HG03575 (cell line): ENCODE measurements at regions not wholly inside any gene's neighbourhood (a gene's known extent, or its start where the extent isn't known, plus 50 kb on each side); places are given as distances from the start of the nearest gene placed in this dataset.

Experiments used
- ATAC-seq: cut with Tn5 transposase; IDR thresholded peaks from one replicate; pipeline ENCODE4 v1.9.1; 2021; ENCODE audit not compliant: unreplicated experiment, insufficient number of reproducible peaks, low FRiP score; ENCODE audit errors: extremely low read depth

DNA sequence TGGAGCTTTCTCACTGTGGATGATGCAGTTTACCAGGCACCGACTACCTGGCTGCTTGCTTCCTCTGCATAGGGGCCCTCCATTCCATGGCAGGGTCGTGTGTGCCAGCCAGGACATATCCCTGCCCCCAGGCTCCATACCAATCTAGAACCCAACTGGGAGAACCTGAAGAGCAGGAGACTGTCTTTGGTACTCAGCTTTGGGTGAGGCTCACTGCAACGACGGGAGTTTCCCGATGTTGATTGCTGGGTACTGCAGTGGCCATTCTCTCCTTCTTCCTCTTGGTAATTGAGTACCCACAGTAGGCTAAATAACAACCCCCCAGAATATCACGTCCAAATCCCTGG lies 133.3 kb upstream of the SERTAD2 start:
- ATAC-seq, result no peak

- no peak for ATAC-seq
These were observed 134.0 kb upstream of the SERTAD2 start for GRCh38 chr2:64787698-64788097.

GRCh38 chr2:64789466-64790320 lies 136.0 kb upstream of the SERTAD2 start:
- ATAC-seq, result no peak

- no peak for ATAC-seq
These were observed 138.6 kb upstream of the SERTAD2 start for GRCh38 chr2:64792300-64792699.

DNA sequence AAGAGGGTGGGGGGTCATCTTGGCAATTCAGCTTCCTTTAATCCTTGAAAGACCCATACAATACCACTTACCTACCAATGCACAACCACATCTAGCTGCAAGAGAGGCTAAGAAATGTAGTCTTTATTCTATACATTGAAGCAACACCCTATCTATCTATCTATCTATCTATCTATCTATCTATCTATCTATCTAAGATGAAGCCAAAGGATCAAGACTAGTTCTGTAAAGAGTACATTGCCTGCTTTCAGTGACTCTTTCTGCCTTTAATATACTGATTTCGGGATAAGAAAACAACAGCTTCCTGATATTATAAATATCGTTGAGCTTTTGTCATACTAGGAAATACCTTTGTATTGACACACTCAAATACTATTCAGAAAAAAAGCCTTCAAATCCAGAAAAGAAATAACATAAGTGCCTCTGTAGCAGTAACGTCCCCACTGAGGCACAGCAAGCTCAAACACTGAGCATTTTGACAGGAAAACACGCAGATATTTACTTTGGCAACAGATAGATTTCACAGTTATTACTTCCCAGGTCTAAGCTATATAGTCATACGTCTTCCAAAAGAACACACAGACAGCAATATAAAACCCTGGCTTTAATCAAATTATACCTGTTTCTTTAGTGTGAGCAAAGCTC lies 139.4 kb upstream of the SERTAD2 start:
- ATAC-seq, result no peak

- no peak for ATAC-seq
These were observed 140.0 kb upstream of the SERTAD2 start for GRCh38 chr2:64793701-64794100.

- no peak for ATAC-seq
These were observed 140.8 kb upstream of the SERTAD2 start for GRCh38 chr2:64794426-64794995.

DNA sequence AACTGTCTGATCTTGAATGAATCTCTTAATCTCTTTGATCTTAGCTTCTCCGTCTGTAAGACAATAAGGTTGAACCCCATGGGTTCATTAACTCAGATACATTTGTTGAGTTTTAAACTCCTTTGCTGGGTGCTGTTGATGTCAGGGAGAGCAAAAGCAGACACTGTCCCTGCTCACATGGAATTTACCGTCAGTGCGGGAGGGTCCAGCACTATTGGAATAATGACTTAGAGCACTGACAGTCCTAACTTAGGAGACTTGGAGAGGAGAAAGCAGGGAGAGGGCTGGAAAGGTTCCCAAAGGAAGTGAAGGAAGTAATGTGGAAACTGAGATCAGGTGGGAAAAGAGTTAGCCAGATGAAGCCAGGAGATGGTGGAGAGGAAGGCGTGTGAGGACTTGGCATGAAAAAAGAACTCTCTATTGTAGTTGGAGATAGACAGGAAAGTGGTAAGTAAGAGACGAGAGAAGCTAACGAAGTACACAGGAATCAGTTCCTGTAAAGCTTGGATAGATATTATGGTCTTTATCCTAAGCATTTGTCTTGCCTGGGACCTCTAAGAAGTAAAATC lies 141.4 kb upstream of the SERTAD2 start:
- no peak for ATAC-seq

DNA sequence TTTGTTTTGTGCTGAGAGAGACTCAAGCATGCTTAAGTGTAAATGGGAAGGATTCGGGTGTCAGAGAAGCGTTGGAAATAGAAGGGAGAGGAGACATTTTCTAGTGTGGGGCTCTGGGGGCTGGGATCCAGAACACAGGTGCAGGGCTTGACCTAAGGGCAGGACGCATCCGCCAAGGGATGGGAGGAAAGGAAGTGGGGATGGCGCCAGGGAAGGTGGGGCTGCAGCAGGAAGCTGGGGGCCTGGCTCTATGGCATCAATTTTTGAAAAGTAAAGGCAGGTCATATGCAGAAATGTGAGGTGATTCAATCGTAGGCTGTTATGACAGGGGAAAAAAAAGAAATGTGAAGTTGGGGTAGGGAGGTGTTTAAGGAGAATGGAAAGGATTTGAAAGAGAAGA lies 143.2 kb upstream of the SERTAD2 start:
- no peak for ATAC-seq

GRCh38 chr2:64797881-64798575 lies 144.3 kb upstream of the SERTAD2 start:
- no peak for ATAC-seq

DNA sequence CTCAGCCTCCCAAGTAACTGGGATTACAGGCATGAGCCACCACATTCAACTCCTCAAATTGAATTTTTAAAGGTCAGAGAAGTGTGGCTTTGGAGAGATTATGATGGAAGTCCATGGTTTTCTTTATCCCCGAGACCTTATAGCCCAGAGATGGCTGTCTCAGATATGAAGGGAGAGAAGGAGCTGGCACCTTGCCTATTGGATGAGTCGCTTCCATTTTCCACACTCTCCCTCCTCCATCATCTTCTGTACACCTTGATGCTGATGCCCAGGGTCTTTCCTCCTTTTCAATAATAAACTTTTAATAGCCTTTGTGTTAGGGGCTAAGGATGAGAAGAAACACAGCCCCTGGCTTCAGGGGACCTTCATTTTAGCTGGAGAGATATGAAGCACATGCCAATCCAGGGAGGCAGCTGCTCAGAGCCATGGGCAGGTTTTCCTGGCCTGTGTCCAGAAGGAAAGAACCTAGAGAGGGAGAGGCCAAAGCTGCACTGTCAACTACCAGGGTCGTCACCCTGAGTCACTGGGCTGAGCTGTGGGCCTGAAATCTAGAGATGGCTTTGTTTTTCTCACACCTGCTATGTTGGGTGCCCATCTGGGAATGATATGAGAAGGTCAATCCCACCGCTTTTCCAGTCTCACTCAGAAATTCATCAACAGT lies 146.0 kb upstream of the SERTAD2 start:
- no peak for ATAC-seq

DNA sequence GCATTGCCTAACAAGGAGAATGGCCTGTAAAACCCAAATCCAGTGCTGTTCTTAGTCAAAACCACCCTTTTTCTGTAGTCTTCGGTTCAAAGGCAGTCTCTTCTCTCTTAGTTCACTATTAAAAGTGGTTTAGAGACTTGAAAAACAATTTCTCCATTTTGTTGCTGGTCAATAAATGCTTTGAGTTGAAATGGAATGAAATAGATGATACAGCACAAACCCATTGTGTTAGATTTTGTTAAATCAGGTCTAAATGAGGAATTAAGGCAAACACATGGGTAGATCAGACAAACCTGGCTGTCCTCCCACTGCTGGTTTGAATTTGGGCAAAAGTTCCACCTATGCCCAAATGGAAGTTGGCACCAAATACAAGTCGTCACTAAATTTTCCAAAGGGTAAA lies 150.1 kb upstream of the SERTAD2 start:
- ATAC-seq, result no peak

DNA sequence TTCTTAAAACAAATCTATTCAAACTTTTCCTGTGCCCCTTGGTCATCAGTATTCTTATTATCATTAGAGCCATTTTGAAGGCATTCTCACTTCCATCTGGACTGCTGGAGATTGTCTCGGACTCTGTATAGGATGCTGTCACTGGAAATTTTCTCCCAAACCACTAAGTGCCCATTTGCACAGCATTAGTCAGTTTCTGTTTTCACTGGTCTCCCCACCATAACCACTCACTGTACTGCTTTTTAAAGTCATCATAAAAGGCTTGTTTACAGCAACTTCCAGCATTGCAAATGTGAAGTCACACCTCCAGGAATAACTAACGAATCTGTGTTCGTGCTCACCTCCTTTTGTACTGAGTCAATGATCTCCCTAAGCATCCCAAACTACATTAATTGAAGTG lies 150.9 kb upstream of the SERTAD2 start:
- ATAC-seq, result no peak

GRCh38 chr2:64807417-64807816 lies 153.7 kb upstream of the SERTAD2 start:
- ATAC-seq, result no peak

DNA sequence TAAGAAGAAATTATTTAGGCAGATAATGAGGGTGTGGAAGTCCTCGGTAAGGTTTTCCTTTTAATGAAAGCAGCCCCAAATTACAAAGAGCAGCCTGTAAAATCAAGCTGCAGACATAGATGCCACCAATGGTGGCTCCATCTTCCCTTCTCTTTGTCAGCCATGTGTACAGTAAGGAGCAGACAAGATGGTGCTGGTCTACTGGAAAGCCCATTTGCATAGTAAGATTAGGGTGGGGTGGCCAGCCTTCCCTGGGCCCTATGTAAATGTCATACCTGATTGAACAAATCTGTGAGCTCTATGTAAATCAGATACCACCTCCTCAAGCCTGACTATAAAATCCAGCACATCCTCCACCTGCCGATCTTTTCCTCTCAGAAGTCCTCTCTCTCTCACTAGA lies 154.4 kb upstream of the SERTAD2 start:
- ATAC-seq, result no peak

DNA sequence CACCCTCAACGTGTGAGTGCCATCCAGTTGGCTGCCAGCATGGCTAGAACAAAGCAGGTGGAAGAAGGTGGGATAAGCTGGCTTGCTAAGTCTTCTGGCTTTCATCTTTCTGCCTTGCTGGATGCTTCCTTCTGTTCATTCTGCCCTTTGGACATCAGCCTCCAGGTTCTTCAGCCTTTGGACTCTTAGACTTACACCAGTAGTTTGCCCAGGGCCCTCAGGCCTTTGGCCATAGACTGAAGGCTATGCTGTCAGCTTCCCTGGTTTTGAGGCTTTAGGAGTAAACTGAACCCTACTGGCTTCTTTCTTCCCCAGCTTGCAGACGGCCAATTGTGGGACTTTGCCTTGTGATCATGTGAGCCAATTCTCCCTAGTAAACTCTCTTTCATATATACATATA lies 155.0 kb upstream of the SERTAD2 start:
- no peak for ATAC-seq

- ATAC-seq, result no peak
These were observed 155.5 kb upstream of the SERTAD2 start for GRCh38 chr2:64809216-64809615.

DNA sequence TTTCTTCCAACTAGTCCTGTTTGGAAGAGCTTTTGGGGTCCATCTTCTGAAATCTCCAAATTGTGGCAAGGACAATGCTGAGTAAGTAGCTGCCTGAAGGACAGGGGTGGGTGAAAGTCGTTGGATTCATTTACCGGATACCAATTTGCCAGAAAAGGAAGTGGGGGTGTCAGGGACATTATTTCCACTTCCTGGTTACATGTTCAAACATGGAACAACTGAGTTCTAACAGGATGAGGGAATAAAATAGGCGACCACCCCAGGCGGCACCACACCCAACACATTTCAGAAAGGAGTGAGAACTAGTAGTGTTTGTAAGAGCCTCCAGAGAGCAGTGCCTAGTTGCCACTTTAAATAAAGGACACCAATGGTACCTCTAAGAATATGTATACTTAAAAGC lies 158.6 kb upstream of the SERTAD2 start:
- no peak for ATAC-seq

DNA sequence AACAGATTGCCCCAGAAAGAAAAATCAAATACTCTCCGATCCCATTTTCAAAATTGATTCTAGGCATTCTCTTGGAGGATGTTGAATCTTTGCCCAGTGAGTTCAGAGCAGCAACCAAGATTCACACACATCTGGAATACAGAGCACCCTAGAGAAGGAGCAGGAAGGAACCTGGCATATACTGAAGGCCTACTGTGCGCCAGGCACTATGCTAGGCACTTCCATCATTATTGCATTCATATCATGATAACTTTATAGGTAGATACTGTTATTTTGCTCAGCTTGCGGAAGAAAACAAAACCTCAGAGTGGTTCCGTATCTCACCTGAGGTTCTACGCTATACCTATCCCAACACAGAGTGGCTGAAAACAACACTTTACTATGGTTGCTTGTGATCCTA lies 160.3 kb upstream of the SERTAD2 start:
- no peak for ATAC-seq
